Activated T-cell treated with anti-CD3 and anti-CD28 coated beads, Interleukin-2, amount 50 U/mL, for 72 hours (primary cell): ENCODE measurements at regions not wholly inside any gene's neighbourhood (a gene's known extent, or its start where the extent isn't known, plus 50 kb on each side); places are given as distances from the start of the nearest gene placed in this dataset.

Experiments
- ATAC-seq, 2 donors: fragments of 150-1000 bp; cut with Tn5 transposase; replicated peaks in 1 of 2; 2 replicates each; pipeline ENCODE4 v1.10.0; 2021; ENCODE audit warnings: moderate library complexity in 2 of 2, mild to moderate bottlenecking in 1 of 2
- DNase-seq, 2 donors: peaks; one replicate each; pipeline ENCODE4 v3.0.0; 2021 to 2022; ENCODE audit warnings: mixed read lengths in 1 of 2
- H3K27ac Mint-ChIP-seq: one replicate; pipeline ENCODE4 v1.8.0; 2022; ENCODE audit warnings: mild to moderate bottlenecking, moderate library complexity, mixed read lengths
- H3K27me3 Mint-ChIP-seq: one replicate; pipeline ENCODE4 v1.8.0; 2022; ENCODE audit warnings: low read depth, mixed read lengths
- H3K36me3 Mint-ChIP-seq, 2 donors: one replicate each; pipeline ENCODE4 v1.8.0; 2022; ENCODE audit warnings: mixed read lengths in 2 of 2, mild to moderate bottlenecking in 1 of 2; ENCODE audit not compliant: insufficient read depth in 2 of 2
- H3K4me1 Mint-ChIP-seq: one replicate; pipeline ENCODE4 v1.8.0; 2022; ENCODE audit warnings: low read depth, mixed read lengths
- H3K4me3 Mint-ChIP-seq, 2 donors: one replicate each; pipeline ENCODE4 v1.8.0; 2022; ENCODE audit warnings: mild to moderate bottlenecking in 2 of 2, mixed read lengths in 2 of 2, moderate library complexity in 2 of 2
- H3K9me3 Mint-ChIP-seq, 2 donors: one replicate each; pipeline ENCODE4 v1.8.0; 2022; ENCODE audit warnings: mixed read lengths in 2 of 2

GRCh38 chr9:129561594-129562281 is 59.2 kb downstream of the C9orf50 start:
- no peaks in the 10 kb centered on the region for H3K36me3 Mint-ChIP-seq
- no peaks in the 10 kb centered on the region for H3K9me3 Mint-ChIP-seq
- H3K27ac Mint-ChIP-seq, result no peak overlapping the region
- no peaks in the 10 kb centered on the region for H3K4me1 Mint-ChIP-seq
- ATAC-seq (no peak), DNase-seq (no peak)
- no peak overlapping the region for H3K4me3 Mint-ChIP-seq
- no peaks in the 10 kb centered on the region for H3K27me3 Mint-ChIP-seq

GRCh38 chr9:129560881-129561306 is 60.0 kb downstream of the C9orf50 start:
- no peak for DNase-seq
- H3K4me3 Mint-ChIP-seq, result no peak overlapping the region
- H3K27ac Mint-ChIP-seq, result no peak overlapping the region
- H3K27me3 Mint-ChIP-seq, result no peaks in the 10 kb centered on the region
- no peak for ATAC-seq
- no peaks in the 10 kb centered on the region for H3K36me3 Mint-ChIP-seq
- no peaks in the 10 kb centered on the region for H3K4me1 Mint-ChIP-seq
- H3K9me3 Mint-ChIP-seq, result no peaks in the 10 kb centered on the region

GRCh38 chr9:129559506-129559881 is 61.4 kb downstream of the C9orf50 start:
- Mint-ChIP-seq H3K4me1 (no peaks in the 10 kb centered on the region), H3K36me3 (no peaks in the 10 kb centered on the region), H3K9me3 (no peaks in the 10 kb centered on the region), H3K27ac (no peak overlapping the region), H3K27me3 (no peaks in the 10 kb centered on the region), H3K4me3 (no peak overlapping the region)
- no peak for ATAC-seq
- no peak for DNase-seq

GRCh38 chr9:129558551-129559505 is 62.1 kb downstream of the C9orf50 start:
- H3K4me1 Mint-ChIP-seq, result no peaks in the 10 kb centered on the region

GRCh38 chr9:129558063-129558550 is 62.8 kb downstream of the C9orf50 start:
- H3K27ac Mint-ChIP-seq, result no peak overlapping the region
- no peaks in the 10 kb centered on the region for H3K4me1 Mint-ChIP-seq
- no peaks in the 10 kb centered on the region for H3K9me3 Mint-ChIP-seq
- no peak for DNase-seq
- H3K27me3 Mint-ChIP-seq, result no peaks in the 10 kb centered on the region
- no peak for ATAC-seq
- H3K4me3 Mint-ChIP-seq, result no peak overlapping the region
- H3K36me3 Mint-ChIP-seq, result no peaks in the 10 kb centered on the region

More at GRCh38 chr9:129558551-129559505, 62.1 kb downstream of the C9orf50 start:
- Mint-ChIP-seq H3K27me3 (no peaks in the 10 kb centered on the region), H3K9me3 (no peaks in the 10 kb centered on the region), H3K36me3 (no peaks in the 10 kb centered on the region), H3K27ac (no peak overlapping the region), H3K4me3 (no peak overlapping the region)
- ATAC-seq (no peak), DNase-seq (no peak)

GRCh38 chr9:129557192-129558036 is 63.5 kb downstream of the C9orf50 start:
- DNase-seq (no peak), ATAC-seq (no peak)
- Mint-ChIP-seq H3K4me3 (no peak overlapping the region), H3K36me3 (no peaks in the 10 kb centered on the region), H3K4me1 (no peaks in the 10 kb centered on the region), H3K27ac (no peak overlapping the region), H3K9me3 (no peaks in the 10 kb centered on the region), H3K27me3 (no peaks in the 10 kb centered on the region)

GRCh38 chr9:129556491-129557191 is 64.3 kb downstream of the C9orf50 start:
- ATAC-seq (no peak), DNase-seq (no peak)
- Mint-ChIP-seq H3K4me3 (no peak overlapping the region), H3K4me1 (no peaks in the 10 kb centered on the region), H3K27ac (no peak overlapping the region), H3K27me3 (peaks cover 3% of the 10 kb centered on the region), H3K36me3 (no peaks in the 10 kb centered on the region), H3K9me3 (no peaks in the 10 kb centered on the region)

GRCh38 chr9:129555512-129556215 is 65.2 kb downstream of the C9orf50 start:
- DNase-seq (no peak), ATAC-seq (no peak)
- Mint-ChIP-seq H3K9me3 (no peaks in the 10 kb centered on the region), H3K4me3 (no peak overlapping the region), H3K27ac (no peak overlapping the region), H3K4me1 (peaks cover 2% of the 10 kb centered on the region), H3K36me3 (no peaks in the 10 kb centered on the region), H3K27me3 (peaks cover 13% of the 10 kb centered on the region)

- no peak for ATAC-seq
- Mint-ChIP-seq H3K27me3 (peaks cover 18% of the 10 kb centered on the region), H3K36me3 (no peaks in the 10 kb centered on the region), H3K9me3 (no peaks in the 10 kb centered on the region), H3K4me3 (no peak overlapping the region), H3K27ac (no peak overlapping the region), H3K4me1 (peaks cover 6% of the 10 kb centered on the region)
- no peak for DNase-seq
These were observed 66.3 kb downstream of the C9orf50 start for GRCh38 chr9:129554649-129555048.

- H3K4me1 Mint-ChIP-seq, result peaks cover 12% of the 10 kb centered on the region
- no peak for DNase-seq
- peaks cover 31% of the 10 kb centered on the region for H3K27me3 Mint-ChIP-seq
- H3K9me3 Mint-ChIP-seq, result no peaks in the 10 kb centered on the region
- H3K4me3 Mint-ChIP-seq, result no peak overlapping the region
- ATAC-seq, result no peak
- H3K27ac Mint-ChIP-seq, result no peak overlapping the region
- no peaks in the 10 kb centered on the region for H3K36me3 Mint-ChIP-seq
These were observed 67.6 kb downstream of the C9orf50 start for GRCh38 chr9:129553277-129553676.

GRCh38 chr9:129552064-129552463 is 68.8 kb downstream of the C9orf50 start:
- Mint-ChIP-seq H3K27ac (no peak overlapping the region), H3K27me3 (peaks cover 31% of the 10 kb centered on the region), H3K9me3 (no peaks in the 10 kb centered on the region), H3K4me3 (no peak overlapping the region), H3K4me1 (peaks cover 12% of the 10 kb centered on the region), H3K36me3 (no peaks in the 10 kb centered on the region)
- no peak for ATAC-seq
- no peak for DNase-seq

GRCh38 chr9:129551393-129551973 is 69.4 kb downstream of the C9orf50 start:
- Mint-ChIP-seq H3K27ac (no peak overlapping the region), H3K4me3 (no peak overlapping the region), H3K27me3 (peaks cover 31% of the 10 kb centered on the region), H3K9me3 (no peaks in the 10 kb centered on the region), H3K36me3 (no peaks in the 10 kb centered on the region), H3K4me1 (peaks cover 12% of the 10 kb centered on the region)
- DNase-seq, result no peak
- no peak for ATAC-seq
